ENCODE measurements at regions not wholly inside any gene's neighbourhood (a gene's known extent, or its start where the extent isn't known, plus 50 kb on each side); places are given as distances from the start of the nearest gene placed in this dataset.

DNA sequence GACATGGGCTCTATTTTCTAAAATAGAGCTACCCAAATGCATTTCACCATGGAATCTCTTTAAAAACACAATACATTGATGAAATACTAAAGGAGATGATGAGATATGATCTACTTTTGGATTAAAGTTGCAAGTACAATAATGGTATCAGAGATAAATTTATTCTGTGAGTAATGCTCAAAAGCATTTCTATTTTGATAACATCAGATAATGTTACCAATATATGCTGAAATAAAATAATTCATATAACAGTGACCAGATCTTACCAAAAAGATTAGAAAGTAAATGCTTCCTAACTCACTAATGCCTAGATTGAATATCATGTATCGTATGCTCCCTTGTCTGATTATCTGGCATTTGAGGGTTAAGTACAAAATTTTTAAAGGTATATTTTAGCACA, 761.8 kb upstream of the ZNF608 start:
- DNase-seq (no peak), ATAC-seq (ENCODE audit: poor library complexity) (no peak)
- Histone ChIP-seq H3K27me3 (ENCODE audit: control insufficient read depth in 1 of 2, insufficient read depth in 2 of 2, low read length in 2 of 2) (no peaks in the 10 kb centered on the region), H3K27ac (ENCODE audit: low read depth in 1 of 2, low read length in 2 of 2) (no peak overlapping the region), H3K4me1 (ENCODE audit: insufficient read depth, low read length) (no peaks in the 10 kb centered on the region), H3K9me3 (ENCODE audit: control insufficient read depth in 1 of 2, insufficient read depth in 1 of 2, low read length in 2 of 2) (peaks cover 0 to 3% of the 10 kb centered on the region in 2 experiments), H3K36me3 (ENCODE audit: insufficient read depth, low read length) (no peaks in the 10 kb centered on the region), H3K4me3 (ENCODE audit: low read length) (no peak overlapping the region)
- intact Hi-C loops (cut with DNase I, micrococcal nuclease): no loop called here
- Mint-ChIP-seq H3K27me3 (no peaks in the 10 kb centered on the region), H3K27ac (no peak overlapping the region), H3K9me3 (peaks cover 4% of the 10 kb centered on the region), H3K4me1 (ENCODE audit: low read depth) (no peaks in the 10 kb centered on the region), H3K4me3 (no peak overlapping the region), H3K36me3 (ENCODE audit: low read depth) (no peaks in the 10 kb centered on the region)
- POLR2A ChIA-PET: no interaction called here
- CTCF ChIA-PET: no interaction called here
- TF ChIP-seq, protein P1, sequence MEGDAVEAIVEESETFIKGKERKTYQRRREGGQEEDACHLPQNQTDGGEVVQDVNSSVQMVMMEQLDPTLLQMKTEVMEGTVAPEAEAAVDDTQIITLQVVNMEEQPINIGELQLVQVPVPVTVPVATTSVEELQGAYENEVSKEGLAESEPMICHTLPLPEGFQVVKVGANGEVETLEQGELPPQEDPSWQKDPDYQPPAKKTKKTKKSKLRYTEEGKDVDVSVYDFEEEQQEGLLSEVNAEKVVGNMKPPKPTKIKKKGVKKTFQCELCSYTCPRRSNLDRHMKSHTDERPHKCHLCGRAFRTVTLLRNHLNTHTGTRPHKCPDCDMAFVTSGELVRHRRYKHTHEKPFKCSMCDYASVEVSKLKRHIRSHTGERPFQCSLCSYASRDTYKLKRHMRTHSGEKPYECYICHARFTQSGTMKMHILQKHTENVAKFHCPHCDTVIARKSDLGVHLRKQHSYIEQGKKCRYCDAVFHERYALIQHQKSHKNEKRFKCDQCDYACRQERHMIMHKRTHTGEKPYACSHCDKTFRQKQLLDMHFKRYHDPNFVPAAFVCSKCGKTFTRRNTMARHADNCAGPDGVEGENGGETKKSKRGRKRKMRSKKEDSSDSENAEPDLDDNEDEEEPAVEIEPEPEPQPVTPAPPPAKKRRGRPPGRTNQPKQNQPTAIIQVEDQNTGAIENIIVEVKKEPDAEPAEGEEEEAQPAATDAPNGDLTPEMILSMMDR (IDR thresholded peaks at IDR 0.05): no peak

DNA sequence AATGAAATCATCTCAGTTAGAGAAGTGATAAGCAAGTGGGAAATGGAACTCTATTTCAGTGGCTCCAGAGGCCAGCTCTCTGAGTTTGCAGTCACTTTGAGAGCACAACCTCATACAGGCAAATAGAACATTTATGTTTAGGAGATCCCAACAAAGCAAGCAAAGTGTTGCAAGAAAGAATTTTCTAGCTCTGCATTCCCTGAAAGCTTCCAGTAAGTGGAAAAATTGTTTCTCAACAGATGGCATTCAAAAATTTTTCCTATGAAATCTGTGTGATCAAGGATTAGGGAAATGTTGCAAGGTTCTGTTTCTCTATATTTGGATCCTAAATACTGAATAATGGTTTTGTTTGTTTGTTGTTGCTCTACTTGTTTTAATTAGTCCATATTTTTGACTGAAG, 764.2 kb upstream of the ZNF608 start:
- no peaks in the 10 kb centered on the region for H3K27me3 ChIP-seq (ENCODE audit: control insufficient read depth in 1 of 2, insufficient read depth in 2 of 2, low read length in 2 of 2)
- peaks cover 8% of the 10 kb centered on the region for H3K9me3 Mint-ChIP-seq
- DNase-seq: no peak
- no peaks in the 10 kb centered on the region for H3K27me3 Mint-ChIP-seq
- POLR2A ChIA-PET: no interaction called here
- no peak overlapping the region for H3K4me3 Mint-ChIP-seq
- H3K36me3 ChIP-seq (ENCODE audit: insufficient read depth, low read length): no peaks in the 10 kb centered on the region
- peaks cover 0 to 3% of the 10 kb centered on the region in 2 experiments for H3K9me3 ChIP-seq (ENCODE audit: control insufficient read depth in 1 of 2, insufficient read depth in 1 of 2, low read length in 2 of 2)
- H3K27ac Mint-ChIP-seq: no peak overlapping the region
- H3K4me1 Mint-ChIP-seq (ENCODE audit: low read depth): no peaks in the 10 kb centered on the region
- TF ChIP-seq, protein P1 (IDR thresholded peaks at IDR 0.05): no peak
- H3K4me3 ChIP-seq (ENCODE audit: low read length): no peak overlapping the region
- intact Hi-C loops (cut with DNase I, micrococcal nuclease): no loop called here
- CTCF ChIA-PET: no interaction called here
- no peak for ATAC-seq (ENCODE audit: poor library complexity)
- H3K4me1 ChIP-seq (ENCODE audit: insufficient read depth, low read length): no peaks in the 10 kb centered on the region
- no peak overlapping the region for H3K27ac ChIP-seq (ENCODE audit: low read depth in 1 of 2, low read length in 2 of 2)
- no peaks in the 10 kb centered on the region for H3K36me3 Mint-ChIP-seq (ENCODE audit: low read depth)

DNA sequence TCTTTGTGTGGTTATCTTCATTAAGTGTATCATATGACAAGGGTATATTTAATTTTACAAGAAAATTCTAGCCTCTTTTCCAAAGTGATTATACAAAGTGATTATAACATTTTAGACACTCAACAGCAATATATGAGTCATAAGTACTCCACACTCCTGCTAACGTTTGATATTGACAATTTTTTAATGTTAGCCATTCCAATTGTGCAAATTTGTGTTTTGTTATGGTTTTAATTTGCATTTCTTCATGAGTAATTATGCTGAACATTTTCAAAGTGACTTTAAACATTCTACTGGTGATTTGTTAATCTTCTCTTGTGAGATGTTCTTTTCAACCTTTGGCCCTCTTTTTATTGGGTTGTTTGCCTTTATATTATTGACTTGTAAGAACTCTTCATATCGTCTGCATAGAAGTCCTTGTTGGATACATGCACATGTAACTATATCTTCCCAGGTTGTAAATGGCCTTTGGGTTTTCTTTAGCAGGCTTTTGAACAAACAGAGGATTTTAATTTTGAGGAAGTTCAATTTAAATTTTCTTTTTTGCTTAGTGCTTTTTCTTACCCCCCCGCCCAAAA, 771.6 kb upstream of the ZNF608 start:
- ChIA-PET POLR2A (no interaction called here), CTCF (no interaction called here)
- no peaks in the 10 kb centered on the region for H3K36me3 ChIP-seq (ENCODE audit: insufficient read depth, low read length)
- H3K27me3 ChIP-seq (ENCODE audit: control insufficient read depth in 1 of 2, insufficient read depth in 2 of 2, low read length in 2 of 2): no peaks in the 10 kb centered on the region
- Mint-ChIP-seq H3K4me3 (no peak overlapping the region), H3K9me3 (peaks cover 4% of the 10 kb centered on the region), H3K27ac (no peak overlapping the region), H3K27me3 (no peaks in the 10 kb centered on the region), H3K4me1 (ENCODE audit: low read depth) (no peaks in the 10 kb centered on the region), H3K36me3 (ENCODE audit: low read depth) (no peaks in the 10 kb centered on the region)
- H3K27ac ChIP-seq (ENCODE audit: low read depth in 1 of 2, low read length in 2 of 2): no peak overlapping the region
- ATAC-seq (ENCODE audit: poor library complexity) (no peak), DNase-seq (no peak)
- TF ChIP-seq, protein P1 (IDR thresholded peaks at IDR 0.05): no peak
- no peak overlapping the region for H3K4me3 ChIP-seq (ENCODE audit: low read length)
- intact Hi-C loops (cut with DNase I, micrococcal nuclease): no loop called here
- no peaks in the 10 kb centered on the region for H3K4me1 ChIP-seq (ENCODE audit: insufficient read depth, low read length)
- H3K9me3 ChIP-seq (ENCODE audit: control insufficient read depth in 1 of 2, insufficient read depth in 1 of 2, low read length in 2 of 2): peaks cover 0 to 4% of the 10 kb centered on the region in 2 experiments

Data from CD4-positive, alpha-beta T cell (primary cell).